GM19193 (cell line): ENCODE measurements at regions not wholly inside any gene's neighbourhood (a gene's known extent, or its start where the extent isn't known, plus 50 kb on each side); places are given as distances from the start of the nearest gene placed in this dataset.

Experiments
- POLR2A ChIP-seq: IDR thresholded peaks from 4 replicates; pipeline ENCODE4 v1.6.1; 2011; ENCODE audit not compliant: insufficient read depth, insufficient read length; ENCODE audit errors: extremely low read depth

DNA sequence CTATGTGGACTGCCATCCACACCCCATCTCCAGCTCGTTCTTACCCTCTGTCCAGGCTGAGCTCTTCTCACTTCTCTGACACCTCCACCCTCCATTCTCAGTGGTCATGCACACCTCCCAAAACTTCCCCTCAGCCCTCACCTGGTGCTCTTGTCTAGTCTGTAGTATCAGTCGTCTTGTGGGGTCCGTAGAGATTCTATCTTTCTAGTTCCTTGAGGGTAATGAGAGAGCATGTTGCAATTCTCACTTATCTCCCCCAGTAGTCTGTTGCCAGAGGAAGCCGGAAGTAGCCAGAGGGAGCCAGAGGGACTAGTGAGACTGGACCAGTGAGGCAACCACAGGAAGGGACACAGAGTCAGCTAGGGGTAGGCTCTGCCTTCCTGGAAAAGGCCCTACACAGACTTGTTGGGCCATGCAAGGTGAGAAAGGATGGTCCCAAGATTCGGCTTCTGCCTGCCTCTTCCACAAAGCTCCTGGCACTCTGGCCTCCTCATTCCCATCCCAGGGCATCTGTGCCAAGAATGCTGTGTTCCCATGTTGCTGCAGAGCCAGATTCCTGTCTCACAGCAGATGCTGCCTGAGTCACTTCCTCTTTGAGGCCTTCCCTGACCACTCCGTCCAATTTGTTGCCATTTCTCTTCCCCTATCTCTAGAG lies 50.6 kb upstream of the DUSP5 start:
- no peak for TF ChIP-seq POLR2A

DNA sequence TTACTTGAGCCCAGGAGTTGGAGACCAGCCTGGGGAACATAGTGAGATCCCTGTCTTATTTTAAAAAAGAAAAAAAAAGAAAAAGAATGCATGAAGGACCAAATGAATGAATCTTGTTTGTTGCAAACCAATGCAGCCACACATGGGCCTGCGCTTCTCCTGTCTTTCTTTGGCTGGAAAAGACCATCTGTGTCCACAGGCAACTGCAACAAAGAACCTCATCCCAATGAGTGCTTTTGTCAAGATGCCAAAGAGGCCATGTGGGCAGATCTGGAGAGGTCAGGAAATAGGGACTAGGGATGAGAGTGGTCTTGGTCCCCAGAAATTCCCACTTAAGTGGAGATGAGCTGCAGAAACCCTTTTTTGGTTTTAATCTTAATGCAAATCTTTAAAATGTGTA lies 49.8 kb upstream of the DUSP5 start:
- TF ChIP-seq POLR2A, result no peak
